HG03442 (cell line): ENCODE measurements at regions not wholly inside any gene's neighbourhood (a gene's known extent, or its start where the extent isn't known, plus 50 kb on each side); places are given as distances from the start of the nearest gene placed in this dataset.
A peak's percentile ranks its signal among the peaks of the same experiment; 100 is the strongest.
"Not testable (repeated sequence)": the region's sequence is repeated elsewhere in the genome, so short reads cannot be mapped to it uniquely, and the experiment has no call there.

Experiments used
- ATAC-seq: cut with Tn5 transposase; IDR thresholded peaks from one replicate; pipeline ENCODE4 v1.9.1; 2021; ENCODE audit warnings: mild to moderate bottlenecking, moderate library complexity; ENCODE audit not compliant: unreplicated experiment

DNA sequence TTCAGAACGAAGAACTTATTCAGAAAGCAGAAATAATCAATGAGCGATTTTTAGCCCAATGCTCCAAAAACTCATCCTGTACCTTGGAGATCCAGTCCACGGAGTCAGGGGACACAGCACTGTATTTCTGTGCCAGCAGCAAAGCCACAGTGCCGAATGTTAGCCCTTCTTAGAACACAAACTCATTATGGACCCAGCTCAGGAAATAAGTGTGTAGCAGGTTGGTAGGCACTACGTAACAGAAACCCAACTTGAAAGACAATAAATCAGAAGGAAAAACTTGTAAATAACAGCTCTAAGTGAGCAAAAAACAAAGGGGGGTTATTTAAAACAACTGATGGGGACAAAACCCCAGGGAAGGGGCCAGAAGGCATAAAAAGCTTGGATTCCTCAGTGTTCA, 112.0 kb upstream of the PRSS1 start:
- ATAC-seq, result no peak

DNA sequence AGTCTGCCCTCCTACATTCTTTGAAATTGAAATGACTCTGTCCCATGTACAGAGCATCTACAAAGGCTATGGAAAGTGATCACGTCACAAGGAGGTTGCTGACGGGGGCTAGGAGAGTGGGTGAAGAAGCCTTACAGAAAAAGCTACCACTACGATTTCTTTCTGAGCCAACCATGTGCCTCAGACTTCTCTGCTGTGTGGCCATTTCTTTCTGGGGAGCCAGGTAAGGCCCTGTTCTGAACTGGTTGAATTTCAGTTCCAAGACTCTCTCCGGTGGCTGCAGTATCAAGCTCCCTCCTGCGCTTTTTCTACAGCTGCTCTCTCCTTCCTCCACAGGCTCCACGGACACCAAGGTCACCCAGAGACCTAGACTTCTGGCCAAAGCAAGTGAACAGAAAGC, 112.5 kb upstream of the PRSS1 start:
- ATAC-seq, result no peak

DNA sequence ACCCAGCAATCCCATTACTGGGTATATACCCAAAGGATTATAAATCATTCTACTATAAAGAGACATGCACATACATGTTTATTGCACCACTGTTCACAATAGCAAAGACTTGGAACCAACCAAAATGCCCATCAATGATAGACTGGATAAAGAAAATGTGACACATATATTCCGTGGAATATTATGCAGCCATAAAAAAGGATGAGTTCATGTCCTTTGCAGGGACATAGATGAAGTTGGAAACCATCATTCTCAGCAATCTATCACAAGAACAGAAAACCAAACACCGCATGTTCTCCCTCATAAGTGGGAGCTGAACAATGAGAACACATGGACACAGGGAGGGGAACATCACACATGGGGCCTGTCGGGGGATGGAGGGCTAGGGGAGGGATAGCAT, 113.2 kb upstream of the PRSS1 start:
- ATAC-seq, result not testable (repeated sequence)

DNA sequence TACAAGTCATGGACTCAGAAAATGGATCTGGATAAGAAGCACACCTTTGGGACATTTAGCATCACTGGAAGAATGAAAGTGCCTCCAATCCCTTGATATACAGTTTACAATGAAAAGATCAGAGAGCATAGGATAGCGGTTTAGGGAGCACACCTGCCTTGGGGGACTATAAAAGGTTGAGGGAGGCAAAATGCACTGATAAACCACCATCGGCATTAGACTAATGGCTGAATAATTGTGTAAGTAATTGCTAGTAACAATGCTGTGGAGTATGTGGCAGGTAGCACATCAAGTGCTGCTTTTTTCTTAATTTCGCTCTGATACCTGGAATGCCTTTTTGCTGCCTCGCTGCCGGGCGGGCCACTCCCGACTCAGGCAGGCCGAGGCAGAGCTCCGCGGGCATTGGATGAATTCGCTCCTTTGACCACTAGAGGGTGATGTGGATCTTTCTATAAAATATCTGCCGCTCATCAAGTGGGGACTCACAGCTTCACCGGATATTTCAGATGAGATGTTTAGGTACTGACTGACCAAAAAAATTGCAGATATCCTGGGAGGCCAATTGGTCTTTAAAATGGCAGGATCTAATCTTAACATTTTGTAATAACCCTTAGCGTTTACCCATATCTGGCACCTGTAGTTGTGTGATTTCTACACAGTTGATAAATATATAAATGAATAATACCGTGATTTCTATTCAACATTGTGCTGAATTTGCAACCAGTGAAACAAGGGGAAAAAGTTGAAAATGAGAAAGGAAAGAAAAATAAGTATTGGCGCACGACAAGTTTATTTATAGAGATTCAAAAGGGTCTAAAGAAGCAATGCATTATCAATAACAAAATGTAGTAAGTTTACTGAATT, 116.8 kb upstream of the PRSS1 start:
- peak; percentile 97 for ATAC-seq

DNA sequence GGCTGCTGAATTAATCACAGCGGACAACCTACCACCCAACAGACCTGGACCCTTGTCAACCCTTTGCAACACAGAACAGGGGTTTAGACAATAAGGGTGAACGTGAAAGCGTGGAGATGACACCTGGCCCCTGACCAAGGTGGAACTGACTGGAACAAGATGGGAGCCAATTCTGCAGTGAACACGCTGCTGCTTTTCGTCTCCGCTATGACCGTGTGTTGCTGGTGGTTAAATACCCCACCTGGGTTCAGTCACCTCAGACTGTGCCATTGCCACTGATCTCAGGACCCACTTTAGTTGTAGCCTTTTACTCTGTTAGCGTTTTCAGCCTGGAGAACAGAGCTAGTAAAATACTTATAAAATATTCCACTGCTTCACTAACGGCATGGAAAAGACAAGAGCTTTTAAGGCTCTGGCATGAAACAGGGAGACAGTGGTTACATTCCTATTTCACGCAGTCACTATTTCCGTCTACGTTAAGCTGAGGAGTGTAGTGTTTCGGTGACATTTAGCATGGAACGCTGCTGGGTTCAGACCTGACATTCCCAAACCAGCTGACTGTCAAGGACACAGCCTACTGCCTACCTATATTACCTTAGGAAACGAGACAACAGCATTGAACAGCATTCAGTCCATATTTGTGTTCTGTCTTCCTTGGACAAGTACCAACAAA, 119.5 kb upstream of the PRSS1 start:
- ATAC-seq, result no peak

DNA sequence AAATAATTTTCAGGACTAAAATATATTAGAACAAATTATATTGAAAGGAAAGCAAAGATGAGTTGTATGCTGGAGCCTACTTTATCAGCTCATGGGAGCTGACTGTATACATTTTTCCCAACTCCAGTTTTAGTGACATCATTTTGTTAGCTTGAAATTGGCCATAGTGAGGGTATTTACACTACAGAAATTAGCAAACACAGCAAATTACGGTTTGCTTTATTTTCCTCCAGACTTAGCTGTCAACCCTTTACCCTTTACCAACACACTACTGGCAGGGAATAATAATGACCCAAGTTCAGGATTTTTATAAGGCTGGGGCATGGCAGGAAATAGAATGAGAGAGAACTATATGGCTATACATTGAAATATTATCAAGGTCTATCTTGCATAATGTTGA, 120.3 kb upstream of the PRSS1 start:
- ATAC-seq, result no peak

DNA sequence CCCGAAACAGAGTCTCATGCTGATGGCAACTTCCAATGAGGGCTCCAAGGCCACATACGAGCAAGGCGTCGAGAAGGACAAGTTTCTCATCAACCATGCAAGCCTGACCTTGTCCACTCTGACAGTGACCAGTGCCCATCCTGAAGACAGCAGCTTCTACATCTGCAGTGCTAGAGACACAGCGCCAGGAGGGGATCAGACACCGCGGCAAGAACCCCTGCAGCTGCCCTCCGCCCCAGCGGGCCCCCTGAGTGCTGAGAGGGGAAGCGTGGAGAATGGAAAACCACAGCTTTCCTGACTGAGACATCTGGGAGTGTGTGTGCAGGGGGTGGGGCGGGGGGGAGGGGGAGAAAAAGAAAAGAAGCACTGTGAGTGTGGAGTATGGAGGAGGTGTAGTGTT, 122.0 kb upstream of the PRSS1 start:
- ATAC-seq, result not testable (repeated sequence)

DNA sequence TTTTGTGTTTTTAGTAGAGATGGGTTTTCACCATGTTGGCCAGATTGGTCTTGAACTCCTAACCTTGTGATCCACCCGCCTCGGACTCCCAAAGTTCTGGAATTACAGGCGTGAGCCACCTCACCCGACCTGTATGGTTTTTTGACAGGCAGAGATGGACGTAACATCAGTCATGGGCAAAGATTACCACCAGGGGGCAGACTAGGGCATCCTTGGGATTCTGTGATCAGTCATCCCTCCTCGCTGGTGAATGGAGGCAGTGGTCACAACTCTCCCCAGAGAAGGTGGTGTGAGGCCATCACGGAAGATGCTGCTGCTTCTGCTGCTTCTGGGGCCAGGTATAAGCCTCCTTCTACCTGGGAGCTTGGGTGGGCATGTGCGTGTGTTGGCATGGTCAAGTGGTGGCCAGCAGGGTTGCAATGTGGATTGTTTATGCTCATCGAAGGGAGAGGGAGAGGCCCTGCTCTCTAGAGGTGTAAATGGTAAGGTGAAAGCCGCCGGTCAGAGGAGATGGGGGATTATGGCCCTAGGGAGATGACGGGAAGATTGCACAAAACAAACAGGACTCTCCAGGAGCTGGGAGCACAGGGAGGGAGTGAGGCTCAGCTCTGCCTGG, 122.7 kb upstream of the PRSS1 start:
- ATAC-seq, result peak; percentile 94

DNA sequence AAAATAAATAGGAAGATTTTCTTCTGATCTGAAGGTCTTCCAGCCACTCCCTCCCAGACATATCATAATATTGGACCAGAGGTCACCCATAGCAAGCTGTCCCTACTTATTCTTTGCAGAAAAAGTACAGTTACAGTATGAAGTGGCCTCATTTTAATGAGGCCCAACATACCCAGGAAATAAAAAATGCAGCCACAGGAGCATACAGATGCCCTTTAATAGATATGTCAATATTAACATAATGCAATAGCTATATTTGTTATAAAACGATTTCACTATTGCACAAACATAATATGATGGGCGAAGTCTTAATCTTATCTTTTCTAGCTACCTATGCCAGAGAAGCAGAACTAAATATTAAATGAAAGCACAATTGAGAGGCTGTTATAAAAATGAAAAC, 124.1 kb upstream of the PRSS1 start:
- not testable (repeated sequence) for ATAC-seq

DNA sequence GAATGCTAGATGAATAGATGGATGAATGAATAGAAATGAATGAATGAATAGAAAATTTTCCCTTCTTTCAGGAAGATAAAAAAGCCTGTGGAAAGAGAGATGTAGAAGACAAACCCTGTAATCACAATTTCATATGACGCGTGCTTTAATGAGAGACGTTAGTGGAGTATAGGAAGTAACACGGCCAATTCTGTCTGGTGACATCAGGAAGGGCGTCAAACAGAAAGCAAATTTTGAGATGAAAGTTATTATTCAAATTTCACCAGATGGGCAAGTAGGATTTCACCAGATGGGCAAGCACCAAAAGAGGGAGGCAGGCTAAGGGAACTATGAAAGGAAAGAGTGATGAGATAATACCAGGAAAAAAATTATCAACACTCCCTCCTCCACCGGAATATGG, 128.9 kb upstream of the PRSS1 start:
- ATAC-seq, result no peak

DNA sequence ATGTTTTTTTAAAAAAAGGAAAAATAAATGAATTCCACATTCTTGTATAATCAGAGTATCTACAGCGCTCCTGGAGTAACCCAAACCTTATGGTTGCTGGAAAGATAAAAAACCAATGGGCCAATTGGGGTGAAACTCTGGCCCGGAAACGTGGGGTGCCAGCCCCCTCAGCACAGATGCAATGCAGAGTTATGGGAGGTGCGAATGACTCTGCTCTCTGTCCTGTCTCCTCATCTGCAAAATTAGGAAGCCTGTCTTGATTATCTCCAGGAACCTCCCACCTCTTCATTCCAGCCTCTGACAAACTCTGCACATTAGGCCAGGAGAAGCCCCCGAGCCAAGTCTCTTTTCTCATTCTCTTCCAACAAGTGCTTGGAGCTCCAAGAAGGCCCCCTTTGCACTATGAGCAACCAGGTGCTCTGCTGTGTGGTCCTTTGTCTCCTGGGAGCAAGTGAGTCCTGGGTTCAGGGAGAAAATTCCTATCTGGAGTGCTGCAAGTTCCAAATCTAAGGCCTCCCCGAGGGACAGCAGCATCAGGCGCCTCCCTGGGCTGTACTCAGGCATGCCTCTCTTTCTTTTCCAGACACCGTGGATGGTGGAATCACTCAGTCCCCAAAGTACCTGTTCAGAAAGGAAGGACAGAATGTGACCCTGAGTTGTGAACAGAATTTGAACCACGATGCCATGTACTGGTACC, 130.5 kb upstream of the PRSS1 start:
- no peak for ATAC-seq

DNA sequence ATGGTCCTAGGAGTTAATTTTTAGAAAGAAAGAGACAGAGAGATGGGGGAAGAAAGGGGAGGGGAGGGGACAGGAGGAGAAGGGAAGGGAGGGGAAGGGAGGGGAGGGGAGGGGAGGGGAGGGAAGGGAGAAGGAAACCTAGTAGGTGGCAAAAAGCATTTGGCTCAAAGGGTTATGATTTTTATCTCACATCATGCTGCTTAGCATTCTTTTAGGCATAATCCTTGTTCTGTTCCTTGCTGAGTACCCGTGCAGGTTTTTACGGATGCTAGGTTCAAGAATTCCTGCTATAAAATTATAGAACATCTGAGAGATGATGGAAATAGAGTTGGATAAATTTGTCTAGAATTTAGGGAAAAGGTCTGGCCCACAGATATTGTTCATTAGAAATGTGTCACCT, 132.4 kb upstream of the PRSS1 start:
- ATAC-seq, result no peak

DNA sequence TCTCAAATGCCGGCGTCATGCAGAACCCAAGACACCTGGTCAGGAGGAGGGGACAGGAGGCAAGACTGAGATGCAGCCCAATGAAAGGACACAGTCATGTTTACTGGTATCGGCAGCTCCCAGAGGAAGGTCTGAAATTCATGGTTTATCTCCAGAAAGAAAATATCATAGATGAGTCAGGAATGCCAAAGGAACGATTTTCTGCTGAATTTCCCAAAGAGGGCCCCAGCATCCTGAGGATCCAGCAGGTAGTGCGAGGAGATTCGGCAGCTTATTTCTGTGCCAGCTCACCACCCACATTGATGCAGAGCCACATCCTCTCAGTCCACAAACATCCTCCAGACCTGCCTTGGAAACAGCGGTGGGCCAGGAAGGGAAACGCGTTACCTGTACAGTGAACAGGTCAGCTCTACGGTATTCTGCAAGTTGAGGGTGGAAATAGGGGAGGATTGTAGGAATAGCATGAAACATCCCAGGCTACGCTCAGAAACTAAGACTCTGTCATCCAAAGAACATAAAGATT, 133.1 kb upstream of the PRSS1 start:
- ATAC-seq, result no peak

DNA sequence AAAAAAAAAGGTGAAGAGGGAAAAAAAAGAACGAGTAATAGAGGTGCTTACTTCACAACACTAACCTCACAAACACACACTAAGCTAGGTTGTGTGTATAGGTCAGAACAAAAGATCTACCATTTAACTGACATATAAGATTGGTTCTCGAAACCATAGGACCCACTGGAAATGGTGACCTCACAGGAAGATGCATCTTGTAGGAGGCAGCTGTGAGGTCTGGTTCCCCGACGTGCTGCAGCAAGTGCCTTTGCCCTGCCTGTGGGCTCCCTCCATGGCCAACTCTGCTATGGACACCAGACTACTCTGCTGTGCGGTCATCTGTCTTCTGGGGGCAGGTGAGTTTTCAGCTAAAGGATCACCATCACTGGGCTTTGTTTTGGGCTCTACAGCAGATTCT, 133.8 kb upstream of the PRSS1 start:
- ATAC-seq, result no peak

DNA sequence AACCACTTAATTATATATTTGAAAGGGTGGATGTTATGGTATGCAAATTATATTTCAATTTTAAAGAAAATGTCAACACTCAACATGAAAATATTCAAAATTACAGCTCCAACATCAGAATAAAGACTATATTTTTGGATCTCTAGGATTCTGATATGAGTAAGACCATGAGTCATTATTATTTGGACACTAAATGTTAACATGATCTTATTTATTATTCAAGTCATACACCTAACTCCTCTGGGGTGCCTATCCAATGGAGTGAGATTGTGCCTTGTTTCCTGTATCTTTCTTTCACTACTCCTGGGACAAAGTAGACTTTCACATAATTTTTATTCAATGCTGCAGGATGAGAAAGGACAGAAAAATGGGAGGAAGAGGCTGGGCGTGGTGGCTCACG, 135.2 kb upstream of the PRSS1 start:
- no peak for ATAC-seq

DNA sequence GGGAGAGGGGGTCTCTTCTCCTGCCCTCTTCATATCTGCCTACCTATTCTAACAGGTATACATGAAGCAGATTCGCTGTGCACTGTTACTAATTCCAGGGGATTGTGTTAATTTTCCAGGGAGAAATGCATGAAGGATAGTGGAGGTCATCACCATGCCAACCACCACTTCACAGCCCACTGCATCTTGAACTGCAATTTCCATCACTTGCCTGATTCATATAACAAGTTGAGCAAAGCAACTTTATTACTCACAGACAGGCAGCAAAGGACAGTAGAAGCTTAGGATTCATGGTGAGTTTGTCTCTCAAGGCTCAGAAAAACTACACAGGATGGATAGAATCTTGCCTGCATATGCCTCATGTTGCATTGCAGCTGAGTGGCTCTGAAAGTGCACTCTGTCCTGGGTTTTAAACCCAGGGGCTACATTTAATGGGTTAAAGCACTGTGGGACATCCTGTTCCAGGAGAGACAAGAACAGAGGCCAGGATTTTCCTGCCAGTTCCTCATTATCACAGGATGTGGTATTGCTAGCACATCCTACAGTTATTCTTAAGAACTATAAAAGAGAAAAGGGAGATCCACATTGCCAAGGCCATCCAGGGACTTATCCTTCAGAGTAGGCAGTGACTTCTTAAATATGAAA, 136.9 kb upstream of the PRSS1 start:
- no peak for ATAC-seq

DNA sequence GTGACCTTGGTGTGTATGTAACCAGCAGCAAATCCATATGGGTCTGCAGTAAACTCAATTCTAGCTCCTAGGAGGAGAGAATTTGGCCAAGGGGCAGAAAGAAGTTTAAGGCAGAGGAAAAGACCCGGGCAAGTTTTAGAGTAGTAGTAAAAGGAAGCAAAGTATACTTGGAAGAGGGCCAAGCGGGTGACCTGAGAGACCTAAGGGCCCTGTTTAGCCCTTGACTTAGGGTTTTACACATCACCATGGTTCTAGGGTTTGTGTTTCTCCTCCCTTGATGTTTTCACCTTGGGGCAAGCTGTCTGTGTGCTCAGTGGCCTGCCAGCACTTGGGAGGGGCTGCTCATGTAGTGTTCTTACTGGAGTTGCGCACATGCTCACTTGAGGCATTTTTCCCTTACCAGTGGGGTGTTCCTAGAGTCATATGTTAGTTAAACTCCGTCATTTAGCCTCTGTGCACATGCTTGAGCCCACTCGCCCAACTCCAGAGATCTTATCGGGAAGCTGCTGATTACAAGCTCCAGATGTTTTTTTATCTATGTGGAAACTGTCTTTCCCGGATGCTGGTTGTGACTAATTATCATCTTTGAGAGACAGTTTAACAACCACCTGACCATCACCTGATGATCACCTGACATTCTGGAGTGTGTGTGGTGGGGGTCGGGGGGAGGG, 137.6 kb upstream of the PRSS1 start:
- ATAC-seq, result no peak

DNA sequence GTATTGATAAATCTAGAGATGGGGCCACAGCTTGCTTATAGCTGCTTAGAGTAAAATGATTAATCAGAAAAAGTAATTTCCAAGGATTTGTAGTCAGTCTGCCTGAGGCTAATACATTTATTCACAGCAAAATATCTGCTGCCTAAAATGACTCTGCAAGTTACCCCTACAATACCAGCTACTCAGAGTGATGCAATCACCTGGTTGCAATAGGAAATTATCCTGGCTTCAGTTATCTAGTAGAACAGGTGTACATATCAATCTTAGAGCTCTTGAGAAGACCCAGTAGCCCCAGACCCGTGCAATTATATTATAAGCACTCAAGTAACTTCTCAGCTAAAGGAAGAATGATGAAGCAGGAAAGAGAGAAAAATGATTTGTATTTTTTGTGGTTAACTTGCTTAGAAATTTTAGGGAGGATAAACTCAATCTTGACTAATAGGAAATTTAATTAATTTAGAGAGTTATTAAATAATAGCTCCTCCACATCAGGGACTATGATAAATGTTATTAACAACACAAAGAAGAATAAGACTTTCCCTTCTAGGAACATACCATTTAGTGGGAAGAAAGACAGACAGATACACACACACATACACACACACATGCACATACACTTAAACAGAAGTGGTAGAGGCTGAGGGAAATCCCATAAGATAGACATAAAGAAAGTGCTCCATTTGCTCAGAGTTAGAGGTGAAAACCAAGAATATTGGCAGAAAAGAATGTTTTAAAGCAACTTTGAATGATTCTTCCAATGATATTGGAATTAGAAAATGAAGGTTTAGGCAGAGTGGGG, 140.4 kb upstream of the PRSS1 start:
- no peak for ATAC-seq

DNA sequence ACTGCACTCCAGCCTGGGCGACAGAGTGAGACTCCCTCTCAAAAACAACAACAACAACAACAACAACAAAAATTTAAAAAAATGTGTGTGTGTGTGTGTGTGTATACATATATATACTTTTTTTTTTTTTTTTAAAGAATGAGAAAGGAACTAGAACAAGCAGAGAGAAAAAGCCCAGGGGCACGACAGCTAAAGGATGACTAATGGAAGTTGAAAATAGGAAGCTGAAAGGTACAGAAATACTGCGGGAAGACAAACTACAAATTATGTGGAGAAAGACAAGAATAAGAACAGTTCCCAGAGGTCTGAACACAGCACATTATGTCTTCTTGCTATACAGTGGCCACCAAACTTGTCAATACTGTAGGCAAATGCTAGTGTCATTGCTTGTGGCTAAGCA, 141.9 kb upstream of the PRSS1 start:
- ATAC-seq, result no peak
